ENCODE measurements at regions not wholly inside any gene's neighbourhood (a gene's known extent, or its start where the extent isn't known, plus 50 kb on each side); places are given as distances from the start of the nearest gene placed in this dataset.

DNA sequence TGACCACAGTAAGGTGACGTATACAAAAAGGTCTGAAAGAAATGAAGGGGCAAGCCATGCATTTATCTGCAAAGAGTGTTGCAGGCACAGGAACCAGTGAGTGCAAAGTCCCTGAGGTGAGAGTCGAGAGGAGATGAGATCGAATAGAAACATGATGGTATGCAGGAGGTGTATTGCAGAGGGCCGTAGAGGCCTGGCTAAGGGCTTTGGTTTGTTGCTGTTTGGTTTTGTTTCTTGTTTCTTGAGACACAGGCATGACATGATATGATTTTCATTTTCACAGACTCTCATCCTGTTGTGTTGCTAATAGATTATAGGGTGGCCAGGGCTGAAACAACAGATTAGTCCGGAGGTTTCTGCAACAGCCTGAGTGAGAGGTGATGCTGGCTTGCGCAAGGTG is 80.4 kb downstream of the HSPH1 start:
- no peak for DNase-seq
- H3K9me3 ChIP-seq, result no peaks in the 10 kb centered on the region
- no peaks in the 10 kb centered on the region for H3K36me3 ChIP-seq
- H3K4me3 ChIP-seq, result no peak overlapping the region
- 69 to 93% (median 90%) methylated on average over 6 of the region's 6 CpGs for WGBS, 5 donors
- TF ChIP-seq POLR2A (IDR thresholded peaks at IDR 0.05) (no peak), POLR2AphosphoS5 (IDR thresholded peaks at IDR 0.05) (no peak), EP300 (IDR thresholded peaks at IDR 0.05) (no peak)
- TF ChIP-seq, protein P1, sequence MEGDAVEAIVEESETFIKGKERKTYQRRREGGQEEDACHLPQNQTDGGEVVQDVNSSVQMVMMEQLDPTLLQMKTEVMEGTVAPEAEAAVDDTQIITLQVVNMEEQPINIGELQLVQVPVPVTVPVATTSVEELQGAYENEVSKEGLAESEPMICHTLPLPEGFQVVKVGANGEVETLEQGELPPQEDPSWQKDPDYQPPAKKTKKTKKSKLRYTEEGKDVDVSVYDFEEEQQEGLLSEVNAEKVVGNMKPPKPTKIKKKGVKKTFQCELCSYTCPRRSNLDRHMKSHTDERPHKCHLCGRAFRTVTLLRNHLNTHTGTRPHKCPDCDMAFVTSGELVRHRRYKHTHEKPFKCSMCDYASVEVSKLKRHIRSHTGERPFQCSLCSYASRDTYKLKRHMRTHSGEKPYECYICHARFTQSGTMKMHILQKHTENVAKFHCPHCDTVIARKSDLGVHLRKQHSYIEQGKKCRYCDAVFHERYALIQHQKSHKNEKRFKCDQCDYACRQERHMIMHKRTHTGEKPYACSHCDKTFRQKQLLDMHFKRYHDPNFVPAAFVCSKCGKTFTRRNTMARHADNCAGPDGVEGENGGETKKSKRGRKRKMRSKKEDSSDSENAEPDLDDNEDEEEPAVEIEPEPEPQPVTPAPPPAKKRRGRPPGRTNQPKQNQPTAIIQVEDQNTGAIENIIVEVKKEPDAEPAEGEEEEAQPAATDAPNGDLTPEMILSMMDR (IDR thresholded peaks at IDR 0.05), result no peak
- H3K4me1 ChIP-seq, result no peaks in the 10 kb centered on the region
- no peak overlapping the region for H3K27ac ChIP-seq
- intact Hi-C loops (cut with DNase I; ENCODE audit: low total_unique reads), result no loop called here
- H3K27me3 ChIP-seq, result peaks cover 0 to 25% (median 5%) of the 10 kb centered on the region in 3 donors

DNA sequence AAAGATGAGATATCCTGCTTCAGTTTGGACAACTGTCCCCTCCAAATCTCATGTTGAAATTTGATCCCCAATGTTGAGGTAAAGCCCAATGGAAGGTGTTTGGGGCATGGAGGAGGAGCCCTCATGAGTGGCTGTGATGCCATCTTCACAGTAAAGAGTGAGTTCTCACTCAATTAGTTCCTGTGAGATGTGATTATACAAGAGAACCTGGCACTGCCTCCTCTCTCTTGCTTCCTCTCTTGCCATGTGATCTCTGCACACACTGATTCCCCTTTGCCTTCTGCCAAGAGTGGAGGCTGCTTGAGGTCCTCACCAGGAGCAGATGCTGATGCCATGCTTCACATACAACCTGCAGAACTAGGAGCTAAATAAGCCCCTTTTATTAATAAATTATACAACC is 86.9 kb downstream of the HSPH1 start:
- DNase-seq, result no peak
- Histone ChIP-seq H3K27ac (no peak overlapping the region), H3K9me3 (no peaks in the 10 kb centered on the region), H3K27me3 (peaks cover 0 to 3% (median 0%) of the 10 kb centered on the region in 3 donors), H3K4me1 (no peaks in the 10 kb centered on the region), H3K36me3 (no peaks in the 10 kb centered on the region), H3K4me3 (no peak overlapping the region)
- TF ChIP-seq, protein P1 (IDR thresholded peaks at IDR 0.05), result no peak
- no peak for TF ChIP-seq POLR2AphosphoS5 (IDR thresholded peaks at IDR 0.05)
- no peak for TF ChIP-seq EP300 (IDR thresholded peaks at IDR 0.05)
- no peak for TF ChIP-seq POLR2A (IDR thresholded peaks at IDR 0.05)
- intact Hi-C loops (cut with DNase I; ENCODE audit: low total_unique reads), result no loop called here

DNA sequence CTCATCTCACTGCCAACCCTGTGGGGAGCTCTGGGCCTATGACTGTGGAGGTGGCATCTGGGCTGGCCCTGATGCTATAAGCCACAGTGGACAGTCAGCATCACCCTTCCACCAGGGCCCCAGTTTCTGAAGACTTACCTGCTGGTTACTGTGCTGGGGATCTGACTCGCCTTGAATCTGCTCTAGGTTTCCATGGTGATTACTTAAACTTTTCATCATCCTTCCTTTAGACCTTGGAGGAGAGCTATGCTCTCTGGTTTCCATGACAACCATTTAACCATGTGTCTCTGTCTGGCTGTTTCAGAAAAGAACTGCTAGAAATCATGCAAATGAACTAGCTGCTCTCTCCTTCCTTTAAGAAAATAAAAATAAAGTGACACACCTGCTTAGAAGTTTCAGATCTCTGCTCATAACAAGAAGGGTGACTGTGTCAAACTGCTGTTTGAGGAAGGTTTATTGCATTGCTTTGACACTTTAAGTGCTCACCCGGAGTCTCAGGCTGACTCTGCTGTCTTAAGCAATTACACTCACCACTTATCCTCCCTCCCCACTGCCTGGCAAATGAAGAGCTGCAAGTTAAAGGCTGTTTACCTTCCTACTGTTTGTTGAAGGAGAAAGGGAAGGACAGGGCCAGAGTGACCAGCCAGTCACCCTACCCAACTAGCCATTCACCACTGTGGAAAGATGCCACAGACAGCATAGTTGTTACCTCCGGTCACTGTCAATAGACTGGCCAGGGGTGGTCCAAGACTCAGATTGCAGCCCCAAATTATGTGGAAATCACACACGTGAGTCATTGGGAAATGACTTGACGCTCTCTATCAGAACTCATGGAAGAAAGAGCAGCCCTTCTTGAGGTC is 87.6 kb downstream of the HSPH1 start:
- no peaks in the 10 kb centered on the region for H3K9me3 ChIP-seq
- intact Hi-C loops (cut with DNase I; ENCODE audit: low total_unique reads), result no loop called here
- H3K27me3 ChIP-seq, result peaks cover 0 to 3% (median 0%) of the 10 kb centered on the region in 3 donors
- no peak overlapping the region for H3K4me3 ChIP-seq
- H3K36me3 ChIP-seq, result no peaks in the 10 kb centered on the region
- no peak overlapping the region for H3K27ac ChIP-seq
- DNase-seq, result no peak
- no peak for TF ChIP-seq POLR2AphosphoS5 (IDR thresholded peaks at IDR 0.05)
- no peak for TF ChIP-seq POLR2A (IDR thresholded peaks at IDR 0.05)
- TF ChIP-seq EP300 (IDR thresholded peaks at IDR 0.05), result no peak
- 47 to 58% (median 52%) methylated on average over 5 of the region's 5 CpGs for WGBS, 5 donors
- no peaks in the 10 kb centered on the region for H3K4me1 ChIP-seq

DNA sequence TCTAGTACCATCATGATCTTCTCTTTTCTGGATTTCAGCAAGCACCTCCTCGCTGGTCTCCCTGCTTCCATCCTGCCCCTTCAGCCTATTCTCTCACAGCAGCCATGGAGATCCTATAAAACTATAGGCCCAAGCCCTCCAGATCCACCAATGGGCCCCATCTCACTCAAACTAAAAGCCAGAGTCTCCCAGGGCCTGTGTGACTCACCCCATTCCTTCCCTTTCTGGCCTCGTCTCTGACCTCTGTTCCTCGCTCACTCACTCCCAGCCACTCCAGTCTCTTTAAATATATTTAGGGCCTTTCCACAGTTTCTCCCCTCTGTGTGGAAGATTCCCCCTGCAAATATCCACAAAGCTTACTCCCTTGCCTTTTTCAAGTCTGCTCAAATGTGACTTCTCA is 89.7 kb downstream of the HSPH1 start:
- Histone ChIP-seq H3K36me3 (no peaks in the 10 kb centered on the region), H3K27me3 (no peaks in the 10 kb centered on the region), H3K4me1 (no peaks in the 10 kb centered on the region), H3K27ac (no peak overlapping the region), H3K4me3 (no peak overlapping the region), H3K9me3 (no peaks in the 10 kb centered on the region)
- TF ChIP-seq, protein P1 (IDR thresholded peaks at IDR 0.05), result no peak
- TF ChIP-seq POLR2A (IDR thresholded peaks at IDR 0.05), result no peak
- no peak for TF ChIP-seq POLR2AphosphoS5 (IDR thresholded peaks at IDR 0.05)
- no peak for TF ChIP-seq EP300 (IDR thresholded peaks at IDR 0.05)
- 82 to 88% (median 85%) methylated on average over 3 of the region's 3 CpGs for WGBS, 5 donors
- intact Hi-C loops (cut with DNase I; ENCODE audit: low total_unique reads), result no loop called here
- DNase-seq, result no peak

Measured in stomach (tissue), 8 donors.